GM21529 (cell line): ENCODE measurements at regions not wholly inside any gene's neighbourhood (a gene's known extent, or its start where the extent isn't known, plus 50 kb on each side); places are given as distances from the start of the nearest gene placed in this dataset.

Experiments
- ATAC-seq: cut with Tn5 transposase; IDR thresholded peaks from one replicate; pipeline ENCODE4 v1.9.1; 2021; ENCODE audit not compliant: unreplicated experiment

- no peak for ATAC-seq
These were observed 446.6 kb downstream of the ANKRD7 start for GRCh38 chr7:118671149-118671548.

- no peak for ATAC-seq
These were observed 460.3 kb downstream of the ANKRD7 start for GRCh38 chr7:118684796-118685195.

GRCh38 chr7:118689403-118689802 lies 464.9 kb downstream of the ANKRD7 start:
- no peak for ATAC-seq

- ATAC-seq = no peak
These were observed 472.4 kb downstream of the ANKRD7 start for GRCh38 chr7:118696879-118697278.

- no peak for ATAC-seq
These were observed 474.7 kb downstream of the ANKRD7 start for GRCh38 chr7:118699222-118699621.

- no peak for ATAC-seq
These were observed 484.2 kb downstream of the ANKRD7 start for GRCh38 chr7:118708741-118709140.

- no peak for ATAC-seq
These were observed 487.2 kb downstream of the ANKRD7 start for GRCh38 chr7:118711688-118712087.

GRCh38 chr7:118713039-118713438 lies 488.5 kb downstream of the ANKRD7 start:
- ATAC-seq = no peak

GRCh38 chr7:118720632-118721031 lies 496.1 kb downstream of the ANKRD7 start:
- ATAC-seq = no peak

GRCh38 chr7:118731854-118732253 lies 507.4 kb downstream of the ANKRD7 start:
- no peak for ATAC-seq

GRCh38 chr7:118734541-118734940 lies 510.0 kb downstream of the ANKRD7 start:
- no peak for ATAC-seq

GRCh38 chr7:118735441-118735840 lies 510.9 kb downstream of the ANKRD7 start:
- no peak for ATAC-seq

- no peak for ATAC-seq
These were observed 513.4 kb downstream of the ANKRD7 start for GRCh38 chr7:118737935-118738334.

- no peak for ATAC-seq
These were observed 521.4 kb downstream of the ANKRD7 start for GRCh38 chr7:118745927-118746326.

GRCh38 chr7:118747473-118747872 lies 523.0 kb downstream of the ANKRD7 start:
- ATAC-seq = no peak

- no peak for ATAC-seq
These were observed 529.0 kb downstream of the ANKRD7 start for GRCh38 chr7:118753479-118753878.

- no peak for ATAC-seq
These were observed 530.1 kb downstream of the ANKRD7 start for GRCh38 chr7:118754608-118755007.

- ATAC-seq = no peak
These were observed 530.6 kb downstream of the ANKRD7 start for GRCh38 chr7:118755067-118755625.

GRCh38 chr7:118757066-118757465 lies 532.6 kb downstream of the ANKRD7 start:
- no peak for ATAC-seq

- ATAC-seq = no peak
These were observed 534.1 kb downstream of the ANKRD7 start for GRCh38 chr7:118758582-118758981.

GRCh38 chr7:118759921-118760320 lies 535.4 kb downstream of the ANKRD7 start:
- no peak for ATAC-seq

- no peak for ATAC-seq
These were observed 537.9 kb downstream of the ANKRD7 start for GRCh38 chr7:118762451-118762850.

GRCh38 chr7:118764221-118764620 lies 539.7 kb downstream of the ANKRD7 start:
- no peak for ATAC-seq

GRCh38 chr7:118771672-118772071 lies 547.2 kb downstream of the ANKRD7 start:
- ATAC-seq = no peak
